Smooth muscle cell (in vitro differentiated cells): ENCODE measurements at regions not wholly inside any gene's neighbourhood (a gene's known extent, or its start where the extent isn't known, plus 50 kb on each side); places are given as distances from the start of the nearest gene placed in this dataset.

Experiments
- DNase-seq: peaks from one replicate; lab custom pipeline; 2025; ENCODE audit not compliant: unreplicated experiment; lab: John Stamatoyannopoulos, UW
- H2AFZ ChIP-seq: fragments of 200-600 bp; sonication (generic); 2 replicates; pipeline ENCODE4 v1.6.0; 2016; ENCODE audit warnings: antibody characterized with exemption, low read depth, mild to moderate bottlenecking
- H3F3A ChIP-seq: fragments of 200-600 bp; sonication (generic); 2 replicates; pipeline ENCODE4 v1.6.0; 2017; ENCODE audit warnings: antibody characterized with exemption, low read depth
- H3K27ac ChIP-seq: fragments of 200-600 bp; sonication (generic); 2 replicates; pipeline ENCODE4 v1.5.1; 2016; ENCODE audit warnings: low read depth, mild to moderate bottlenecking
- H3K27me3 ChIP-seq: fragments of 200-600 bp; sonication (generic); 2 replicates; pipeline ENCODE4 v1.6.1; 2016; ENCODE audit warnings: low read depth, mild to moderate bottlenecking
- H3K36me3 ChIP-seq: fragments of 200-600 bp; sonication (generic); 2 replicates; pipeline ENCODE4 v1.5.1; 2016; ENCODE audit warnings: low read depth
- H3K4me1 ChIP-seq: fragments of 200-600 bp; sonication (generic); 2 replicates; pipeline ENCODE4 v1.5.1; 2016; ENCODE audit warnings: low read depth
- H3K4me2 ChIP-seq: fragments of 200-600 bp; sonication (generic); 2 replicates; pipeline ENCODE4 v1.6.0; 2016; ENCODE audit warnings: mild to moderate bottlenecking
- H3K4me3 ChIP-seq: fragments of 200-600 bp; sonication (generic); 2 replicates; pipeline ENCODE4 v1.5.1; 2016; ENCODE audit warnings: mild to moderate bottlenecking
- H3K79me2 ChIP-seq: fragments of 200-600 bp; sonication (generic); 2 replicates; pipeline ENCODE4 v1.6.0; 2016; ENCODE audit warnings: low read depth, mild to moderate bottlenecking
- H3K9ac ChIP-seq: fragments of 200-600 bp; sonication (generic); 2 replicates; pipeline ENCODE4 v1.6.0; 2016; ENCODE audit warnings: low read depth
- H3K9me3 ChIP-seq: fragments of 200-600 bp; sonication (generic); replicated peaks from 2 replicates; pipeline ENCODE4 v1.5.1; 2016; ENCODE audit warnings: low read depth
- H4K20me1 ChIP-seq: fragments of 200-600 bp; sonication (generic); 2 replicates; pipeline ENCODE4 v1.6.0; 2016; ENCODE audit warnings: low read depth
- CTCF ChIP-seq: fragments of 200-600 bp; sonication (generic); IDR thresholded peaks from 2 replicates; pipeline ENCODE4 v1.5.1; 2017; ENCODE audit warnings: borderline replicate concordance, mild to moderate bottlenecking, antibody characterized with exemption; ENCODE audit not compliant: insufficient read depth, poor library complexity, severe bottlenecking
- WGBS: methylation state at CpG from one replicate; pipeline ENCODE4 v1.1.7; 2016; ENCODE audit warnings: low lambda C conversion rate; 5-methylcytosine and 5-hydroxymethylcytosine counted together

- no peaks in the 10 kb centered on the region for H3K36me3 ChIP-seq
- no peak for DNase-seq
- H3K4me1 ChIP-seq: peaks cover 17% of the 10 kb centered on the region
- no peaks in the 10 kb centered on the region for H3F3A ChIP-seq
- peak overlapping the region; percentile 66 for H2AFZ ChIP-seq
- 80% methylated on average over 3 of the region's 3 CpGs for WGBS
- H3K79me2 ChIP-seq: no peaks in the 10 kb centered on the region
- H3K4me3 ChIP-seq: no peak overlapping the region
- no peak overlapping the region for H3K4me2 ChIP-seq
- no peaks in the 10 kb centered on the region for H4K20me1 ChIP-seq
- no peaks in the 10 kb centered on the region for H3K9me3 ChIP-seq
- no peak for TF ChIP-seq CTCF
- no peaks in the 10 kb centered on the region for H3K27me3 ChIP-seq
- H3K9ac ChIP-seq: no peak overlapping the region
- H3K27ac ChIP-seq: peak overlapping the region; percentile 81
Observed at GRCh38 chr12:92554158-92555073, 148.4 kb upstream of the PLEKHG7 start.

GRCh38 chr12:92553389-92553788, 149.4 kb upstream of the PLEKHG7 start:
- H3K27me3 ChIP-seq: no peaks in the 10 kb centered on the region
- no peaks in the 10 kb centered on the region for H3K79me2 ChIP-seq
- no peaks in the 10 kb centered on the region for H3K9me3 ChIP-seq
- peak overlapping the region; percentile 89 for H2AFZ ChIP-seq
- H3K27ac ChIP-seq: peak overlapping the region; percentile 81
- no peak for TF ChIP-seq CTCF
- peaks cover 17% of the 10 kb centered on the region for H3K4me1 ChIP-seq
- no peaks in the 10 kb centered on the region for H3F3A ChIP-seq
- H3K9ac ChIP-seq: no peak overlapping the region
- no peak overlapping the region for H3K4me3 ChIP-seq
- peak; percentile 8 for DNase-seq
- no peaks in the 10 kb centered on the region for H3K36me3 ChIP-seq
- peak overlapping the region; percentile 52 for H3K4me2 ChIP-seq
- no peaks in the 10 kb centered on the region for H4K20me1 ChIP-seq
- WGBS: 26% methylated on average over 6 of the region's 6 CpGs

- H3K36me3 ChIP-seq: no peaks in the 10 kb centered on the region
- no peaks in the 10 kb centered on the region for H3K9me3 ChIP-seq
- no peak for TF ChIP-seq CTCF
- no peaks in the 10 kb centered on the region for H3F3A ChIP-seq
- H2AFZ ChIP-seq: no peak overlapping the region
- peak overlapping the region; percentile 52 for H3K4me2 ChIP-seq
- no peak overlapping the region for H3K4me3 ChIP-seq
- no peak for DNase-seq
- H4K20me1 ChIP-seq: no peaks in the 10 kb centered on the region
- 97% methylated on average over 3 of the region's 3 CpGs for WGBS
- peak overlapping the region; percentile 29 for H3K9ac ChIP-seq
- H3K27me3 ChIP-seq: no peaks in the 10 kb centered on the region
- H3K4me1 ChIP-seq: peaks cover 17% of the 10 kb centered on the region
- peak overlapping the region; percentile 81 for H3K27ac ChIP-seq
- no peaks in the 10 kb centered on the region for H3K79me2 ChIP-seq
Observed at GRCh38 chr12:92552412-92553108, 150.2 kb upstream of the PLEKHG7 start.
